K562 (cell line): ENCODE measurements at regions not wholly inside any gene's neighbourhood (a gene's known extent, or its start where the extent isn't known, plus 50 kb on each side); places are given as distances from the start of the nearest gene placed in this dataset.

Experiments used
- ATAC-seq: fragments of 200-7000 bp; cut with Tn5 transposase; 3 replicates; pipeline ENCODE4 v1.9.1; 2020; ENCODE audit warnings: moderate library complexity
- BruUV-seq: library from RNA; stranded (reverse); fragments of 400-500 nt; replicated peaks from 2 replicates; lab custom pipeline; 2021; lab: Mats Ljungman, UMichigan
- CTCF ChIA-PET: fragments of 300-600 bp; formaldehyde crosslinking; extraction: SDS; loops from one replicate; lab custom pipeline; 2021; ENCODE audit warnings: low intra/inter-chr PET ratio; lab: Yijun Ruan, JAX
- POLR2A ChIA-PET: fragments of 300-600, 350-650 bp; sonication (Branson Sonifier 250); formaldehyde crosslinking; extraction: SDS; loops from one replicate; lab custom pipeline; 2021; ENCODE audit warnings: antibody characterized with exemption, inconsistent platforms; lab: Yijun Ruan, JAX
- DNase-seq, 4 experiments: peaks; one replicate each; pipeline versions ENCODE4 v3.0.0 to v3.0.0-alpha.2; 2011 to 2018; ENCODE audit warnings: low spot score in 3 of 4, mixed read lengths in 3 of 4; ENCODE audit errors: extremely low read depth in 1 of 4
- FAIRE-seq: peaks from 2 replicates; lab custom pipeline; 2011; peaks lifted over from hg19 to GRCh38; lab: Jason Lieb, UNC
- H2AFZ ChIP-seq: 2 replicates; pipeline ENCODE4 v1.6.0; 2011; ENCODE audit warnings: low read depth, low read length, control low read depth, inconsistent platforms
- H3K27ac ChIP-seq: fragments of 200-600 bp; 3 replicates; pipeline ENCODE4 v1.8.0; 2011; ENCODE audit warnings: low read depth, mild to moderate bottlenecking, control low read depth, inconsistent platforms, low read length, moderate library complexity, mixed read lengths; ENCODE audit errors: extremely low read depth
- H3K27me3 ChIP-seq, 2 experiments: fragments of 300-600 bp in 1 of 2; 2 replicates in 1 of 2; 3 replicates in 1 of 2; pipeline versions ENCODE4 v1.6.0 to v1.8.0; 2011; ENCODE audit warnings: inconsistent platforms in 2 of 2, low read length in 2 of 2, mild to moderate bottlenecking in 1 of 2, mixed read lengths in 1 of 2, moderate library complexity in 1 of 2; ENCODE audit not compliant: control insufficient read depth in 2 of 2, insufficient read depth in 2 of 2
- H3K36me3 ChIP-seq: fragments of 300-600 bp; 3 replicates; pipeline ENCODE4 v1.8.0; 2011; ENCODE audit warnings: mild to moderate bottlenecking, low read length, inconsistent platforms; ENCODE audit not compliant: control insufficient read depth, insufficient read depth
- H3K4me1 ChIP-seq, 2 experiments: fragments of 200-600 bp in 1 of 2; replicated peaks in 1 of 2; 2 replicates in 1 of 2; 3 replicates in 1 of 2; pipeline versions ENCODE4 v1.5.1 to v1.8.0; 2011; ENCODE audit warnings: inconsistent platforms in 2 of 2, low read length in 2 of 2, mild to moderate bottlenecking in 1 of 2, mixed read lengths in 1 of 2, moderate library complexity in 1 of 2; ENCODE audit not compliant: control insufficient read depth in 2 of 2, insufficient read depth in 2 of 2
- H3K4me2 ChIP-seq: 2 replicates; pipeline ENCODE4 v1.6.1; 2011; ENCODE audit warnings: low read length, control low read depth, inconsistent platforms, mixed read lengths; ENCODE audit not compliant: insufficient read depth
- H3K4me3 ChIP-seq: fragments of 200-600 bp; sonication (generic), shearing (Covaris generic); 2 replicates; pipeline ENCODE4 v1.5.1; 2016; ENCODE audit warnings: control low read depth, inconsistent platforms
- H3K79me2 ChIP-seq: fragments of 200-600 bp; 3 replicates; pipeline ENCODE4 v1.8.0; 2011; ENCODE audit warnings: low read length, inconsistent platforms; ENCODE audit not compliant: control insufficient read depth, insufficient read depth
- H3K9ac ChIP-seq, 2 experiments: 2 replicates each; pipeline versions ENCODE4 v1.6.0 to v1.6.1; 2011; ENCODE audit warnings: low read depth in 2 of 2, low read length in 2 of 2, control low read depth in 1 of 2, inconsistent platforms in 1 of 2, mild to moderate bottlenecking in 1 of 2, mixed read lengths in 1 of 2; ENCODE audit not compliant: insufficient read depth in 1 of 2
- H3K9me1 ChIP-seq: one replicate; pipeline ENCODE4 v1.6.0; 2011; ENCODE audit warnings: inconsistent platforms, mild to moderate bottlenecking, low read length, moderate library complexity; ENCODE audit not compliant: control insufficient read depth, insufficient read depth
- H3K9me3 ChIP-seq: replicated peaks from 2 replicates; pipeline ENCODE4 v1.5.1; 2011; ENCODE audit warnings: low read depth, low read length, inconsistent platforms; ENCODE audit not compliant: control insufficient read depth, insufficient read depth
- H4K20me1 ChIP-seq: replicated peaks from 2 replicates; pipeline ENCODE4 v1.6.1; 2011; ENCODE audit warnings: low read length, inconsistent platforms, mixed read lengths; ENCODE audit not compliant: control insufficient read depth, insufficient read depth
- ARID4B ChIP-seq: sonication (generic); formaldehyde crosslinking; IDR thresholded peaks from 2 replicates; pipeline ENCODE4 v1.8.0; 2022; ENCODE audit warnings: mild to moderate bottlenecking, missing genetic modification reagents
- CLOCK ChIP-seq: fragments of 250-450 bp; sonication (Bioruptor Pico); IDR thresholded peaks from 2 replicates; pipeline ENCODE4 v1.4.0; 2020; ENCODE audit warnings: mild to moderate bottlenecking, moderate library complexity, borderline replicate concordance
- KLF10 ChIP-seq: fragments of 250-450 bp; sonication (Bioruptor Pico); IDR thresholded peaks from 2 replicates; pipeline ENCODE4 v1.6.1; 2021; ENCODE audit warnings: matching md5 sums
- MCM5 ChIP-seq: fragments of 450-650 bp; IDR thresholded peaks from 2 replicates; pipeline ENCODE4 v1.6.1; 2016; ENCODE audit warnings: low read depth
- PHF8 ChIP-seq: fragments of 200-600 bp; sonication (generic); IDR thresholded peaks from 2 replicates; pipeline ENCODE4 v1.6.1; 2012; ENCODE audit warnings: mixed run types, mild to moderate bottlenecking, inconsistent platforms, low read length, moderate library complexity, borderline replicate concordance
- SMARCA5 ChIP-seq: fragments of 450-650 bp; IDR thresholded peaks from 2 replicates; pipeline ENCODE4 v1.6.1; 2016
- SMARCB1 ChIP-seq: IDR thresholded peaks from 2 replicates; pipeline ENCODE4 v1.6.1; 2011; ENCODE audit warnings: improper control_type of control experiment, low read depth; ENCODE audit not compliant: insufficient read length
- SNAPC5 ChIP-seq: fragments of 250-450 bp; sonication (Bioruptor Pico); IDR thresholded peaks from 2 replicates; pipeline ENCODE4 v1.8.0; 2021; ENCODE audit warnings: moderate library complexity, mild to moderate bottlenecking, inconsistent platforms
- XRCC4 ChIP-seq: IDR thresholded peaks from one replicate; pipeline ENCODE4 v1.6.1; 2011; ENCODE audit not compliant: insufficient read depth, insufficient read length; ENCODE audit errors: extremely low read depth
- ZNF184 ChIP-seq: sonication (generic); formaldehyde crosslinking; IDR thresholded peaks from 2 replicates; pipeline ENCODE4 v1.5.0; 2020; ENCODE audit warnings: missing genetic modification reagents
- ZNF217 ChIP-seq: sonication (generic); formaldehyde crosslinking; IDR thresholded peaks from 2 replicates; pipeline ENCODE4 v1.8.0; 2022; ENCODE audit warnings: mild to moderate bottlenecking, missing genetic modification reagents
- ZNF445 ChIP-seq: fragments of 250-450 bp; sonication (Bioruptor Pico); IDR thresholded peaks from 2 replicates; pipeline ENCODE4 v1.4.0; 2020; ENCODE audit warnings: low read depth, mild to moderate bottlenecking, moderate library complexity
- ZZZ3 ChIP-seq: fragments of 450-650 bp; IDR thresholded peaks from 2 replicates; pipeline ENCODE4 v1.6.1; 2016; ENCODE audit warnings: antibody characterized with exemption, mild to moderate bottlenecking, moderate library complexity
- WGBS: fragments of 100-300 bp; shearing (Covaris generic); methylation state at CpG from one replicate; pipeline ENCODE4 v1.1.6; 2016; ENCODE audit warnings: low coverage, mixed read lengths; ENCODE audit not compliant: insufficient coverage; ENCODE audit errors: missing lambda C conversion rate; 5-methylcytosine and 5-hydroxymethylcytosine counted together
- in situ Hi-C: fragments of 300-500 bp; cut with MboI; formaldehyde crosslinking; loops from 4 replicates; pipeline ENCODE4 v1.15.0; 2018; ENCODE audit warnings: inconsistent platforms, mixed read lengths
- intact Hi-C: fragments of 100-400 bp; cut with micrococcal nuclease; formaldehyde crosslinking; loops from 2 replicates; pipeline ENCODE4 v1.14.2; 2022

- WGBS = 0% methylated on average over 3 of the region's 3 CpGs
- Histone ChIP-seq H3K9me3 (no peaks in the 10 kb centered on the region), H3K36me3 (no peaks in the 10 kb centered on the region), H3K9ac (no peak overlapping the region), H3K4me2 (no peak overlapping the region), H3K9me1 (no peaks in the 10 kb centered on the region), H3K79me2 (no peaks in the 10 kb centered on the region), H3K27me3 (no peaks in the 10 kb centered on the region; a peak in 1 of 5 replicates), H3K4me3 (no peak overlapping the region), H3K27ac (no peak overlapping the region), H3K4me1 (no peaks in the 10 kb centered on the region), H4K20me1 (no peaks in the 10 kb centered on the region), H2AFZ (no peak overlapping the region)
- no peak for FAIRE-seq
- intact Hi-C loops (no loop called here), in situ Hi-C loops (no loop called here)
- ChIA-PET POLR2A (interaction anchor here (1.2 kb wide), 1 partner anchor 8 kb away, joined by 3 read pairs; no protein-coding TSS in a partner anchor), CTCF (no interaction called here)
- no TSS peak for BruUV-seq
- DNase-seq = no peak
- ATAC-seq = no peak
- no peak for TF ChIP-seq KLF10 (CRISPR knock-in tag)
- TF ChIP-seq SNAPC5 (CRISPR knock-in tag) = no peak
- TF ChIP-seq ARID4B (CRISPR knock-in tag) = no peak
- TF ChIP-seq PHF8 = no peak
- no peak for TF ChIP-seq SMARCB1
- TF ChIP-seq ZNF184 (CRISPR knock-in tag) = no peak
- TF ChIP-seq XRCC4 = no peak
- no peak for TF ChIP-seq ZNF445 (CRISPR knock-in tag)
- TF ChIP-seq MCM5 = no peak
- TF ChIP-seq SMARCA5 = no peak
- no peak for TF ChIP-seq ZZZ3
- TF ChIP-seq CLOCK = no peak
- TF ChIP-seq ZNF217 (CRISPR knock-in tag) = no peak
Measured at GRCh38 chr13:24004971-24005370, 107.7 kb upstream of the C1QTNF9B start.
